ENCODE measurements at regions not wholly inside any gene's neighbourhood (a gene's known extent, or its start where the extent isn't known, plus 50 kb on each side); places are given as distances from the start of the nearest gene placed in this dataset.

DNA sequence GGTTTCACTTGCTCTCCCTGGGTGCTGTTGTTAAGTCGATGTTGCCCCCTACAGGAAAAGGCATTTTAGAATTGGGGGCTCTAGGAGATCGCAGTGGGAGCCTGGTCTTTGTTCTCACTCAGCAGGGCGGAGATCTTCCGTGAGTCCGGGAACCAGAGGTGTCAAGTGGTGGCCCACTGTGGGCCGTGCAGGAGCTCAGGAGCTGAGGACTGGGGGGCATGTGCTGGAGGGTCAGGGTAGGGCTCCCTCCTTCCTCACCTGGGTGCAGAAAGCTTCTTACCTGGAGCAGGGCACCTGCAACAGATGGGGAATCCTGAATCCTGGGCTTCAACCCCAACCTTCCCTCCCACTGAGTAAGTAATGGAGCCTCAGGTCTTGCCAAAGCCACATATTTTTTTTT, 392.7 kb downstream of the NPHP4 start (continued):
- TF ChIP-seq MYB (IDR thresholded peaks at IDR 0.05; ENCODE audit: borderline replicate concordance, low read depth, low read length), result no peak
- TF ChIP-seq RBBP5 (conservative IDR thresholded peaks at IDR 0.05), result no peak
- TF ChIP-seq NR2C2 (IDR thresholded peaks at IDR 0.05; ENCODE audit: borderline replicate concordance, control insufficient read depth, insufficient read length, low read depth), result no peak
- TF ChIP-seq, protein P1, sequence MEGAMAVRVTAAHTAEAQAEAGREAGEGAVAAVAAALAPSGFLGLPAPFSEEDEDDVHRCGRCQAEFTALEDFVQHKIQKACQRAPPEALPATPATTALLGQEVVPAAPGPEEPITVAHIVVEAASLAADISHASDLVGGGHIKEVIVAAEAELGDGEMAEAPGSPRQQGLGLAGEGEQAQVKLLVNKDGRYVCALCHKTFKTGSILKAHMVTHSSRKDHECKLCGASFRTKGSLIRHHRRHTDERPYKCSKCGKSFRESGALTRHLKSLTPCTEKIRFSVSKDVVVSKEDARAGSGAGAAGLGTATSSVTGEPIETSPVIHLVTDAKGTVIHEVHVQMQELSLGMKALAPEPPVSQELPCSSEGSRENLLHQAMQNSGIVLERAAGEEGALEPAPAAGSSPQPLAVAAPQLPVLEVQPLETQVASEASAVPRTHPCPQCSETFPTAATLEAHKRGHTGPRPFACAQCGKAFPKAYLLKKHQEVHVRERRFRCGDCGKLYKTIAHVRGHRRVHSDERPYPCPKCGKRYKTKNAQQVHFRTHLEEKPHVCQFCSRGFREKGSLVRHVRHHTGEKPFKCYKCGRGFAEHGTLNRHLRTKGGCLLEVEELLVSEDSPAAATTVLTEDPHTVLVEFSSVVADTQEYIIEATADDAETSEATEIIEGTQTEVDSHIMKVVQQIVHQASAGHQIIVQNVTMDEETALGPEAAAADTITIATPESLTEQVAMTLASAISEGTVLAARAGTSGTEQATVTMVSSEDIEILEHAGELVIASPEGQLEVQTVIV (IDR thresholded peaks at IDR 0.05; ENCODE audit: borderline replicate concordance, partially characterized antibody), result no peak
- TF ChIP-seq MEF2A (IDR thresholded peaks at IDR 0.05; ENCODE audit: insufficient read depth, low read depth, low read length), result no peak

DNA sequence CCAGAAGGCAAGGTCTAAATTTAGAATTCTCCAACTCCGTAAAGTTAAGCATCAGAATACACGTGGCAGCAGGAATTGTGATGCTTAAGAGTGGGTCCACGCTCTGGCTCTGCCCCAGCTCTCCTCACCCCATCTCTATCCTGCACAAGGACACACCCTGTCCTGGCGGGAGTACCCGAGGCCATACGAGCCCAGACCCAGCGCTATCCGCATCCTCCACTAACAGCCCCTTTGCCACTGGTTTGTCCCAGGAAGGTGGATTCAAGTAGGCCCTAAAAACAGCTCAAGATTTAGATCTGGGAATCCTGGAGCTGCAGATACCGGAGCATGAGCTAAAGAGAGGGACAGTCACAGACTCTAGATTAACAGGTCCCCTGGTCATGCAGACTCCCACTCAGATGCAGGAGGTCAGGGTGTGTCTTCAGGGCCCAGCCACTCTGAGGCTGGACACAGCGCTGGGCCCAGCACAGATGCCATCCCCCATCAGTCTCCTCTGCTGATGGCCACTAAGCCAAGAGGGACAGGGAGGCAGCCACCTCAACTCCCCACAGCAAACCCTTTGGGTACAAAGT, 393.3 kb downstream of the NPHP4 start:
- Histone ChIP-seq H3K79me2 (ENCODE audit: control insufficient read depth, insufficient read depth, low read length) (no peaks in the 10 kb centered on the region), H3K36me3 (ENCODE audit: control insufficient read depth in 2 of 2, insufficient read depth in 2 of 2, low read length in 1 of 2) (no peaks in the 10 kb centered on the region), H3K27me3 (replicated peaks in 1 of 2; ENCODE audit: control insufficient read depth in 2 of 2, insufficient read depth in 2 of 2, low read length in 1 of 2) (no peaks in the 10 kb centered on the region; a peak in 1 of 4 replicates), H3K4me1 (ENCODE audit: control insufficient read depth, insufficient read depth, low read length) (no peaks in the 10 kb centered on the region), H3K27ac (ENCODE audit: control insufficient read depth, insufficient read depth) (no peak overlapping the region), H3K4me3 (no peak overlapping the region), H3K9ac (ENCODE audit: control insufficient read depth, insufficient read depth, low read length) (no peak overlapping the region), H2AFZ (ENCODE audit: control insufficient read depth, low read depth, low read length) (no peak overlapping the region), H4K20me1 (ENCODE audit: control insufficient read depth, insufficient read depth) (no peaks in the 10 kb centered on the region), H3K4me2 (ENCODE audit: control insufficient read depth, insufficient read depth) (no peak overlapping the region), H3K9me3 (replicated peaks; ENCODE audit: control insufficient read depth, insufficient read depth, low read length) (no peaks in the 10 kb centered on the region)
- ATAC-seq, result no peak
- in situ Hi-C loops (cut with MboI) (no loop called here), intact Hi-C loops (cut with micrococcal nuclease; ENCODE audit: unreplicated experiment) (no loop called here)
- RAD21 ChIA-PET (ENCODE audit: unreplicated experiment), result no interaction called here
- 31% methylated on average over 10 of the region's 10 CpGs for WGBS (ENCODE audit: insufficient coverage, insufficient replicate concordance, low lambda C conversion rate, missing lambda C conversion rate)
- CTCF ChIA-PET, result interaction anchor here (0.6 kb wide), 1 partner anchor 48 kb away, joined by 3 read pairs; no protein-coding TSS in a partner anchor
- TF ChIP-seq SP1 (IDR thresholded peaks at IDR 0.05; ENCODE audit: low read depth, low read length) (no peak), BHLHE40 (IDR thresholded peaks at IDR 0.05; ENCODE audit: borderline replicate concordance in 1 of 2, low read depth in 2 of 2, low read length in 1 of 2) (no peak), EGR1 (IDR thresholded peaks at IDR 0.05; ENCODE audit: borderline replicate concordance in 1 of 2, low read depth in 2 of 2, low read length in 2 of 2) (no peak), CREB1 (IDR thresholded peaks at IDR 0.05; ENCODE audit: low read depth) (no peak), ATF7 (IDR thresholded peaks at IDR 0.05; ENCODE audit: low read depth) (no peak)
- TF ChIP-seq, protein P2, sequence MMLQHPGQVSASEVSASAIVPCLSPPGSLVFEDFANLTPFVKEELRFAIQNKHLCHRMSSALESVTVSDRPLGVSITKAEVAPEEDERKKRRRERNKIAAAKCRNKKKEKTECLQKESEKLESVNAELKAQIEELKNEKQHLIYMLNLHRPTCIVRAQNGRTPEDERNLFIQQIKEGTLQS (IDR thresholded peaks at IDR 0.05; ENCODE audit: borderline replicate concordance, extremely low read depth, low read depth, low read length), result no peak
- TF ChIP-seq, protein P3, sequence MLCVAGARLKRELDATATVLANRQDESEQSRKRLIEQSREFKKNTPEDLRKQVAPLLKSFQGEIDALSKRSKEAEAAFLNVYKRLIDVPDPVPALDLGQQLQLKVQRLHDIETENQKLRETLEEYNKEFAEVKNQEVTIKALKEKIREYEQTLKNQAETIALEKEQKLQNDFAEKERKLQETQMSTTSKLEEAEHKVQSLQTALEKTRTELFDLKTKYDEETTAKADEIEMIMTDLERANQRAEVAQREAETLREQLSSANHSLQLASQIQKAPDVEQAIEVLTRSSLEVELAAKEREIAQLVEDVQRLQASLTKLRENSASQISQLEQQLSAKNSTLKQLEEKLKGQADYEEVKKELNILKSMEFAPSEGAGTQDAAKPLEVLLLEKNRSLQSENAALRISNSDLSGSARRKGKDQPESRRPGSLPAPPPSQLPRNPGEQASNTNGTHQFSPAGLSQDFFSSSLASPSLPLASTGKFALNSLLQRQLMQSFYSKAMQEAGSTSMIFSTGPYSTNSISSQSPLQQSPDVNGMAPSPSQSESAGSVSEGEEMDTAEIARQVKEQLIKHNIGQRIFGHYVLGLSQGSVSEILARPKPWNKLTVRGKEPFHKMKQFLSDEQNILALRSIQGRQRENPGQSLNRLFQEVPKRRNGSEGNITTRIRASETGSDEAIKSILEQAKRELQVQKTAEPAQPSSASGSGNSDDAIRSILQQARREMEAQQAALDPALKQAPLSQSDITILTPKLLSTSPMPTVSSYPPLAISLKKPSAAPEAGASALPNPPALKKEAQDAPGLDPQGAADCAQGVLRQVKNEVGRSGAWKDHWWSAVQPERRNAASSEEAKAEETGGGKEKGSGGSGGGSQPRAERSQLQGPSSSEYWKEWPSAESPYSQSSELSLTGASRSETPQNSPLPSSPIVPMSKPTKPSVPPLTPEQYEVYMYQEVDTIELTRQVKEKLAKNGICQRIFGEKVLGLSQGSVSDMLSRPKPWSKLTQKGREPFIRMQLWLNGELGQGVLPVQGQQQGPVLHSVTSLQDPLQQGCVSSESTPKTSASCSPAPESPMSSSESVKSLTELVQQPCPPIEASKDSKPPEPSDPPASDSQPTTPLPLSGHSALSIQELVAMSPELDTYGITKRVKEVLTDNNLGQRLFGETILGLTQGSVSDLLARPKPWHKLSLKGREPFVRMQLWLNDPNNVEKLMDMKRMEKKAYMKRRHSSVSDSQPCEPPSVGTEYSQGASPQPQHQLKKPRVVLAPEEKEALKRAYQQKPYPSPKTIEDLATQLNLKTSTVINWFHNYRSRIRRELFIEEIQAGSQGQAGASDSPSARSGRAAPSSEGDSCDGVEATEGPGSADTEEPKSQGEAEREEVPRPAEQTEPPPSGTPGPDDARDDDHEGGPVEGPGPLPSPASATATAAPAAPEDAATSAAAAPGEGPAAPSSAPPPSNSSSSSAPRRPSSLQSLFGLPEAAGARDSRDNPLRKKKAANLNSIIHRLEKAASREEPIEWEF (IDR thresholded peaks at IDR 0.05; ENCODE audit: insufficient replicate concordance, low read depth, low read length), result no peak
- SMC1A ChIA-PET (ENCODE audit: uncharacterized antibody, unreplicated experiment), result no interaction called here
- DNase-seq (ENCODE audit: low read depth, low spot score), result no peak
- no TSS peak for BruUV-seq (replicated peaks)
- FAIRE-seq, result no peak
- POLR2A ChIA-PET, result no interaction called here
